ENCODE measurements at regions not wholly inside any gene's neighbourhood (a gene's known extent, or its start where the extent isn't known, plus 50 kb on each side); places are given as distances from the start of the nearest gene placed in this dataset.
"Not testable (repeated sequence)": the region's sequence is repeated elsewhere in the genome, so short reads cannot be mapped to it uniquely, and the experiment has no call there.

DNA sequence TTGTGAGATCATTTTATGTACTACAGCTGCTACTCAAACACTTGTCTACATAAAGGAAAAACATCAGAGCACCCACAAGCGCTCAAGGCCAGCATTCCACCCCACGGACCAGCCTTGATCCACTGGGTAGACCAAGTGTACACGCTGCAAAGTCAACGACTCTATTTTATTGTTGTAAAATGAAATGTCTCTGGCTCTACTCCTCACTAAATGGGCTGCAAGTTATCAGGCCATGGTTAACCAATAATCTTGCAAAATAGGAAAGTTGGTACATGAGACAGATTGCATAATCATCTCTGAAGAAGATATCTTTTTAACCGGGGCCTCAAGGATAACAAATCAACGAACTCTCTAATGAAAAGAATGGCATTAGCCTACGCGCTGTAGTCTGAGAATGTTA lies 69.9 kb upstream of the FOXN3 start:
- DNase-seq = no peak

DNA sequence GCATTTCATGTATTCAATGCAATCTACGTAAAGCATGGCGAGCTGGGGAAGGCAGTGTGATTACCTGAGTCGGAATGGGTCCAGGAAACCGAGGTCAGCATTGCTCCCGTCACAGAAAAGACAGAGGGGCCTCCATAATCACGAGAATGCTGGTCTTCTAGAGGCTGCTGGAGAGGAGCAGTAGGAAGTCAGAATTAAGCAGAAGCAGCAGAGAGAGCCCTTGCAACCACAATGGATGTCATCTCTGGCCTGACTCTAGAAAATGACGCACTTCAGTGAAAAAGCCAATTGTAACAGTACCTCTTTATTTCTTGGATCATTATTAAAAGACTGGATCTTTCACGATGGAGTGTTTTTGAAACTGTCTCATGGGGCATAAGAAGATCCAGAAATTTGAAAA lies 69.5 kb upstream of the FOXN3 start:
- no peak for DNase-seq

DNA sequence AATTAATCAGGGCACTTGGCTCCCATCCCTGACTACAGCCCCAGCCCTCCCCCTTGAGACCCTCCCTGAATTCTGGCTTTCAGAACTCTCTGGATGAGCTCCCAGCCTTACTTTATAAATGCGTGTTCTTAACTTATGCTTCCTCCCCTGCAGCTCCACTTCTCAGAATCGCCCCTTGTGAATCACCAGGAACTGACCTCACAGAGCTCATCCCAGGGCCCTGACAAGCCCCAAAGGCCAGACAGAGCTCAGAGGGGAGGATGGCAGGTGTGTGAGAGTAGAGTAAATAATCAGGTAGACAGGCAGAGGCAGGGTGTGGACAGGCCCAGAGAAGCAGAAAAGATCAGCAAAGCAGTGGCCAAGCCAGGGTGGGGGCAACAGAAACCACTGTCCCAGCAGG lies 68.2 kb upstream of the FOXN3 start:
- no peak for DNase-seq

DNA sequence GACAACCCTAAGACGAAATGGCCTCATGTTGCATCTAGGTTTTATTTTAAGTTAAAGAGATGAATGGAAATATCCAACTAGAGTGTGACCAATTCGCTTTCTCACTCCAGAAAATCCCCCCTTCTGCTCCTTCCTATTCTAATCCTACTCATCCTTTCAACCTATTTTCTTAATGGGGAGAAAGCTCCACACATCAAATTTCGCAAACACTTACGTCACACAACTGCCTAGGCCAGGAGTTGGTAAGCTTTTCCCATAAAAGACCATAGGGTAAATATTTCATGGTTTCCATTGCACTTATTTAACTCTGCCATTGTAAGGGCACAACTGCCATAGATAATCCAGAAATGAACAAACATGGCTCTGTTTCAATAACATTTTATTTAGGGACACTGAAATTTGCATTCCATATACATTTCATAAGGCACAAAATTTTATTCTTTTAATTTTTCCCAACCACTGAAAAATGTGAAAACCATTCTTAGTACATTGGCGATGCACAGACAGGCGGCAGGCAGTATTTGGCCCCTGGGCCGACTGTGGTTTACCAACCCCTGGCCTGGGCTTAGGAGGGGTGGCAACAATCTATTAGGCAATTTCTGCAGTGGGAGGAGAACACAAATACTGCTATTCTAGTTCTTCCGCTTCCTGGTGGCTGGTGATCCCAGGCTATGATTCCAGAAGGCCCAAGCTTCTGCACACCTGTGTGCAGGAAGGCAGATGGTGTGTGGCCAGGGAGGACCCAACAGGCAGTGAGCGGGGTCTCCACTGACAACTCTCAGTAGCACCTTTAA lies 67.2 kb upstream of the FOXN3 start:
- no peak for DNase-seq

DNA sequence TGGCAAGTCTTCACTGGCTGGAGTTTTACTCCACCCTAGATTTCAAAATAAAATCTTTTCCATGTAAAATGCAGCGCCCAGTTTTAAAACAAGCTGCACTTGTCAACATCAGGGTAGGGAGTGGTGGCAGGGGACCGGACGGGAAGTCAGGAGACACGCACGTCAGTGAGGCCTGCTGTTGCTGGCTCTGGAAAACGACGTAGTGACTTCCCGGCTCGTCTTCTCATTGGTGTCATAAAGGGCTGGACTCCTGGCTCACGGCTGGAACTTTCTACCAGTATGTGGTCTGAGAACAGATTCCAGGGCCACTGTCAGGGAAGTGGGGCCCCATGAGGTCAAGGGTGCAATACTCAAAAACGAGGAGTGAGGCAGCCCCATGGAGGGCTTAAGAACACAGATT lies 64.2 kb upstream of the FOXN3 start:
- DNase-seq = no peak

DNA sequence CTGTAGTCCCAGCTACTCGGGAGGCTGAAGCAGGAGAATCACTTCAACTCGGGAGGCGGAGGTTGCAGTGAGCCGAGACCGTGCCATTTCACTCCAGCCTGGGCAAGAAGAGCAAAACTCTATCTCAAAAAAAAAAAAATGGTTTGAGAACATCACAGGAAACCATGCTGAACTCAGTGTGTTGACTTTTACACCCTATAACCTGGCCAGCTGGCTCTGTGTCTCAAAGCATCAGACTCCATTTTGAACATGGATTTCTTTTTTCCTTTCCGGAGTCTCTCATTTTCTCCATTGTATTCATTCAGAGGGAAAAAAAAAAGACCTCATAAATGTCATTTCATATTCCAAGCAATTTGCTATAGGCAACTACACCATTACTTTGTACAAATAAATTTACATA lies 63.2 kb upstream of the FOXN3 start:
- DNase-seq = no peak

DNA sequence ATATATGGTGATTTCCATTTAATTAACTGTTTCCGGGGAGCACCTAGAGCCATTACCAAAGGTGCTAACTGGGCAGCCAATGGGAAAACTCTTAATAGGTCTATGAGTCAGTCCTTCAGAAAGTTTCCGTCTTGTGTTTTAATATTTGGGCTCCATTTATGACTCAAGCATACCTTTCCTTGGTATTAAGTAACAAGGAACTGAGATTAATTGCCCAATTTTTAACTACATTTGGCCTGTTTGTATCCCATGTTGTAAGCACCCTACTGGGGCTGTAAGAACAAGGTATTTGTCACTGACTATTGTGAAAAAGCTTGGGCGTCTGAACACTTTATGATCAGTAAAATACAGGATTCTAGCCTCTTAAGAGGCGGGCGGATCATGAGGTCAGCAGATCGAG lies 62.8 kb upstream of the FOXN3 start:
- no peak for DNase-seq

DNA sequence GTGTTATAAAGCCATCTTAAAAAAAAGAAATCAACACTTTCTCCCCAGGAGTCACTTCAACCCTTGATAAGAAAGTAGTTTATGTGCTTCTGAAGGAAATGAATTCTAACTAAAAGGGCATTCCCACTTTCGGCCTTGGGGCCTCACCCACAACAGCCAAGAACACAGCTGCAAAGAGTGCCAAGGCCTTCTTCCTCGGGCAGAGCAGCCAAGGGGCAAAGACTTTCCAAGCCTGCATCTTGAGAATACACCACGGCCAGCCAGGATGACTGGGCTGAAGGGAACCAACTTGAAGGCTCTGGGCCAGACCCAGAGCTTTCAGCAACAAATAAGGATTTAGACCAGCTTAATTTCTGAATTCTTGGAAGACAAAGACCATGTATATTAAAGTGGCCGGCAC lies 60.4 kb upstream of the FOXN3 start:
- no peak for DNase-seq

DNA sequence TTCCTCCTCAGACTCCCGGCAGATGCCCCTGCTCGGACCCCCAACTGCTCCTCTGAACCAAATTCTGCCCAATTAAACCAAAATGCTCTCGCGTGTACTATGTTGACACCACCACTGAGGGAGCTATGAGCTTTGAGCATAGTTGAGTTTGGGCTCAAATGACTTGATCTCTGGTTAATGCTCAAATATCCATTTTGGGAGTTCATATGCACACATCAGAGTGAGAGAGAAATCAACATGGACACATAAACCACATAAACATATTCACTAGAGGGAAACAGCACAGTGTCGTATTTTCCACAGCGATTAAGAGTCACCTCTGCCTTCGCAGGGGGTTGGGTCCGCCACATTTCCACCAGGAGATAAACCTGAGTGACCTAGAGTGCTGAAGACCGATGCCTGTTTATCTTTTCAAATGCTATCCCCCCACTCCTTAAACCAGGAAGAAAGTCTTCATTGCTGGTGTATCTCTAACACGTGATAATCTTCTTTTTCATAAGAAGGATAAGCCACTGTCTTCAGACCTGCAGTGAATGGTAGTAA lies 59.4 kb upstream of the FOXN3 start:
- DNase-seq = no peak

DNA sequence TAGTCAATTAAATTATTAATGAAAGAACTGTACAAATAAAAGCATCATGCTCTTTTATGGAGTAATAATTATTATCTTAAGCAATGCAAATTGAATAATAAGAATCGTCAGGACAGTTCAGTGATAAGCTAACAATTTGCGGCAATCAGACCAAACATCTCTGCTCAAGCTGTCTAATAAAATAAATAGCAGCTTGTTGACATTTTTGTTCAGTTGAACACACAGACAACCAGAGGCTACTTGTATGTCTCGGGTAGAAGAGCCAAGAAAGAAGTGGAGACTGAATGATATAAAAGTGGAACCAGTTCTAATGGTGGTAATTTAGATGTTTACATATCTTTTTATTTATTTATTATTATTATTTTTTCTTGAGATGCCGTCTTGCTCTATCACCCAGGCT lies 57.4 kb upstream of the FOXN3 start:
- DNase-seq = no peak

DNA sequence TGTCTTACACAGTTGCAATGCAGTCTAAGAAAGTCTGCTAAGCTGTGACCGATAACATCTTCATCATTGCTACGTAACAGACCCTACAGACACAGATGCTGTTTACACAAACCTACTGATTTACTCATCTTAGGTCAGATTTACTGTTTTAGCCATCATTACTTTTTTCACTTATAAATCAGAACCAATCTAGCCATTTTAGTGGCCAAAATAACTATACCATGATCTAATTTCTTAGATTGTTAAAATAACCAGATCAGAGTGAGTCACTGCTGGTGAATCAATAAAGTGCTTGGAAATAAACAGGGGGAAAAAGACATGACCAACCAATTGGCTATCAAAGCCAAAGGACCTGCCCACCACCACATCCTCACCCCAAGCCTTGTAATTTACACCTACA lies 57.0 kb upstream of the FOXN3 start:
- no peak for DNase-seq

DNA sequence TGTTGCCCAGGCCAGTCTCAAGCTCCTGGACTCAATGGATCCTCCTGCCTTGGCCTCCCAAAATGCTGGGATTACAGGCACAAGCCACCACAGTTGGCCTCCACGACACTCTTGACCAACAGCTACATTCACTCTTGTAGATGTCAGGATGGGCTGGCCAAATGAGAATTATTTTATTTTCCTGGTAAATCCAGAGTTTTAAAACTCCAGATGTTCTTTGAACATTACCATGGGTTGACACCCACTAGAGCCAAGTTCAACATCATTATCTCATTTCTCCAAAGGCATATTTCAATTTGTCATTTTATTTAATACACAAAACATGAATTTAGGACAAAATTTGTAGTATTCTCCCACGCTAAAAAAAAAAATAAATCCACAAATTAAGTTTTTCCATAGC lies 56.5 kb upstream of the FOXN3 start:
- DNase-seq = no peak

DNA sequence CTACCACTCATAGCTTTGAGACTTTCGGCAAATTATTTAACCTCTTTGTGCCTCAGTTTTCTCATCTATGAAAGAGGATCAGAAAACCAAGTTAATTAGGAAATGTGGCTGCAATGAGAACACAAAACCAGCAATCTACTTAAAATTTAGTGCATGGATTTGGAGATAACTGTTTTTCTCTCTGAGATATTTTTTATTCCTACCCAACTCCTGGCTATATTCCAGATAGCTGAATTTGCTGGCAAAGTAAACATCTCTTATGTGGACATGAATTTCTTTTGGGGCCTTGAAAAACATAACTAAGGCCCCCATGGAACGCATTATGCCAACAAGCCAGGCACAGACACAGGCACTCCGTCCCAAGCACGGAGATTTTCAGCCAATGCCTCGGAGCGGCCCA lies 53.4 kb upstream of the FOXN3 start:
- no peak for DNase-seq

DNA sequence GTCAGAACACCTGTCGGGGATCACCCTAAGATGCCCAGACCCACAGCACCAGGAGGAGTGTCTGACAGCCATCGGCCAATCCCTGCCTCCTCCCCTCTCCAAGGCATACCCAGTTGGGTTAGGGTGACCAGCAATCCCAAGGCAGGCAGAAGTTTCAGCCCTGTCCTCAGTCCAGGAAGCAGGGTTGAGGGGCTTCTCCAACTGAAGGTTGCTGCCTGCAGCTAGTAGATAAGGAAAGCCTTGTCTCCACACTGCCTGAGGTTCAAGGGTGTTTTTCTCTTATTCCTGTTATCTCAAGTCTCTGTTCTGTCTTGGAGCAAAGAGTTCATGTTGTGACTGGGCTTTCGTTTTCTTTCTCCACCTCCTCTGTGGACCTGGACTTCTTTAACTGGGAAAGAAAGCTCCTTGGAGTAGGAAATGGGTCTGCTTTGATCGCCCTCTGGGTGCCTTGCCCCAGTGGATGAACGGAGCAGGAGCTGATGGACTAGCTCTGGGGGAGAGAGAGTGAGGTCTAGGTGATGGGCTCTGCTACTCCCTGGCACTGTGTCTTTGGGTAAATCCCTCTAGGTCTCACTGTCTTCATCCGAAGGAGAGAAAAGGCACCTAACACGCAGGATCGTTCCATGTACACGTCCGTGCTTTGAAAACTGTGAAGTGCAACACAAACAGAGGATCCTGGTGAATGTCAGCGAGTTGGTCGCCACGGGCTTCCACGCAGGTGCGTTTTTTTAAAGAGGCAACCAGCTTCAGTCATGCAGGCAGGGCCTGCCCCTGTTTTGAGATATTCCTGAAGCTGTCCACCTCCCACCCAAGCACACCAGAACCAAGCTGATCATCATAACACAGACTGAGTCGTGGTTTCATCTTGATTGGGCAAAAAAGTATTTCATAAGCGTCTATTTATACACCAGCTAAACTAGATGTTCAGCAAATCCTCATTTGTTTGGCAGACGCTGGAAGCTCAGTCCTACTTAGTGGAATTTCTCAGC lies 52.5 kb upstream of the FOXN3 start:
- DNase-seq = no peak

DNA sequence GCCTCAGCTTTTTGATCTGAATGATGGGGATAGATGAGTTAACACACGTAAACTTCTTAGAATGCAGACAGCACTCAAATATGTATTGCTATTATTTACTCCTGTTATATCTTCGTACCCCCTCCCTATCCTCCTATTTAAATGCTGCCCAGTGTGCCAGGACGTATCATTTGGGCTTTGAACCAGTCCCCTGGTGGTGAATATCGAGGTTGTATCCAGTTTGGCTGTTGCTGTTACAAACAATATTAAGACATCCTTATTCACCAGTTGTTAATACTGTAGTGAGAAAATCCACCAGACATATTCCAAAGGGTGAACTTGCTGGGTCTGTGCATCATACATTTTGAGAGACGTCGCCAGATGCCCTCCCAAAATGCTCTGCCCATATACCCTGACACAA lies 51.5 kb upstream of the FOXN3 start:
- no peak for DNase-seq

DNA sequence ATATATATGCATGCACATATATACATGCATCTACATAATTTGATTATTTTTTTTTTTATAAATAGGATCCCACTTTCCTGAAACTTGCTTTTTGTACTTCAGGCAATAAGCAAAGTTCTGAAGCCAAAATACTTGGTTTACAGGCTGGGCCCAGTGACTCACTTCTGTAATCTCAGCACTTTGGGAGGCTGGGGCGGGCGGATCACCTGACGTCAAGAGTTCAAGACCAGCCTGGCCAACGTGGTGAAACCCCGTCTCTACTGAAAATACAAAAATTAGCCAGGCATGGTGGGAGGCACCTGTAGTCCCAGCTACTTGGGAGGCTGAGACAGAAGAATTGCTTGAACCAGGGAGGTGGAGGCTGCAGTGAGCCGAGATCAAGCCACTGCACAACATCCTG lies 51.0 kb upstream of the FOXN3 start:
- not testable (repeated sequence) for DNase-seq

DNA sequence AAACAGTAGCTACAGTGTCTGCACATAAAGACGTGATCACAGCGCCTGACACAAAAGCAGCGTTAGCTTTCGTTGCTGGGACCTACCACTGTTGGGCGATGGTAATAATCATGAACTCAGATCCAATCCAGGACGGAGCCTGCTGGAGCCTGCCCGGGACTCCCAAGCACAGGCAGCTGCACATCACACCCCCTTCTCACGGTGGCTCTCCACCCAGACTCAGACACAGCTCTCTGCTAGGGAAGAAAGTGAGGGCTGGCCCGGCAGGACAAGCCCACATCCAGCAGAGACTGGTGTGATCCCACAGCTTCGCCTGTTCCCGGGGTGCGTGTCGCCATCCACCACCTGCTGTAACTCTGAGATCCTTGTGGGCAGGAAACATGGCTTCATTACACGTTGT lies 49.9 kb upstream of the FOXN3 start:
- DNase-seq = no peak

Data from T-helper 1 cell (primary cell).